RKO (cell line): ENCODE measurements at regions not wholly inside any gene's neighbourhood (a gene's known extent, or its start where the extent isn't known, plus 50 kb on each side); places are given as distances from the start of the nearest gene placed in this dataset.
"Not testable (repeated sequence)": the region's sequence is repeated elsewhere in the genome, so short reads cannot be mapped to it uniquely, and the experiment has no call there.

Experiments used
- DNase-seq: peaks from one replicate; pipeline ENCODE4 v3.0.0-alpha.2; 2016; ENCODE audit warnings: low spot score

DNA sequence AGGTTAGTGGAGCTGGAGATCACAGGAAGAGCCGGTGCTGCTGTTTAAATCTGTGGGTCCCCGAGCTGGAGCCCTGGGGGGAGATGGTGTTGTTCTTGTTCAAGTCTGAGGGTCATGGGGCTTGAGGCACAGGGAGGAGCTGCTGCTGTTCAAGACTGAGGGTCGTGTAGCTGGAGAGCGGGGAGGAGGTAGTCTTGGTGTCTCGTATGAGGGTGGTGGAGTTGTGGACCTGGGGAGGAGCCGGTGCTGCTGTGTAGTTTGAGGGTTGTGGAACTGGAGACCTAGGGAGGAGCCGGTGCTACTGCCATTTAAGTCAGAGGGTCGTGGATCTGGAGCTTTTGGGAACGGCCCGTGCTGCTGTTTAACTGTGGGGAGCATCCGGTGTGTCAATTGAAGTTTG, 112.2 kb upstream of the SULF2 start:
- DNase-seq, result no peak

DNA sequence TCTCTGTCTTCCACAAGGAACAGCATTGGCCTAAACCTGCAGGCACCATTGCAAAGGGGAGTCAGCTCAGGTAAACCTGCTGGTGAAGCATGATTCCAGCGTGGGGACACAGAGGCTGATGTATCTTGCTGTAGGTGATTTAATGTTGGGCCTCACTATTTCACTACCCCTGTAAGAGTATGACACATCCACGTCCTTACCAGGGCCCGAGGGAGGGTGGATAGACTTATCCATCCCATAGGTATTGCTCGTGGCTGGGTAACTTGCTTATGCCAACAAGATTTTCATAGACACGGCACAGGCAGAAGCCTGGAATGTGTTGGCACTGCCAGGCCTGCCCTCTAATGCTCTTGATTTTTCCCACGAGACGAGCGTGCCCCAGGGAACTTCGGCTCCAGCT, 107.4 kb upstream of the SULF2 start:
- DNase-seq, result not testable (repeated sequence)

DNA sequence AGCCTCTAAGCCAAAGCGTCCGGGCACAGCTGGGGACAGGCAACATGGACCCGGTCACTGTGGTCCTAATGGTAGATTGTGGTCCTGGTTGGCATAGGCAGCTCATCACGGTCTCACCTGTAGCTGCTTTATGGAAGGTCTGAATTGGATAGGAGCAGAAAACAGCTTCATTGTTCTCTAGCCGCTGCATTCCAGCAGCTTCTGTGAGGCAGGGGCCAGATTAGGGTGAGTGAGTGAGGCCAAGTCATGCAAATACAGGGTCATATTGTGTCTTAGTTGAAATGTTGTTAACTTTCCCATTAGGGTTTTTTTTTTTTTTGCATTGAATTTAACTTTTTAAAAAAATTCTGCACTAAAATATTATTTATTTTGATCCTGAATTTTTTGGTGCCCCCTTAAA, 105.4 kb upstream of the SULF2 start:
- DNase-seq, result not testable (repeated sequence)

DNA sequence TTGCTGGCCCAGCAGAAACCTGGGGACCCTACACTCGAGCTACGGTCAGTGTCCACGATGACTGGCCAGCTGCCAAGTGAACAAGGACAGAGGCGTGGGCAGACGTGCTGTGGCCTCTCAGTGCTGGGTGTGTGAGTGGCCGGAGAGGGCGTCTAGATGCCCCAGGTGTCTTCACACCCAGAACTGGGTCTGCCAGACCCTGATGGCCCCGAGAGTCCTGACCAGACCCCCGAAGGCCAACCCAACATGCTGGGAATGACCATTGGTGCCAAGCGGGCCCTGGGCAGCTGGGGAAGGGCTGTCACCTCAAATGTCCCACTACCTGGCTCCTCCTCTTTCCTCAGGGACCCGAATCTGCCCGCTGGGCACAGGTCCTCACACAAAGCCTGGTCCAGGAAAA, 104.5 kb upstream of the SULF2 start:
- DNase-seq, result not testable (repeated sequence)

DNA sequence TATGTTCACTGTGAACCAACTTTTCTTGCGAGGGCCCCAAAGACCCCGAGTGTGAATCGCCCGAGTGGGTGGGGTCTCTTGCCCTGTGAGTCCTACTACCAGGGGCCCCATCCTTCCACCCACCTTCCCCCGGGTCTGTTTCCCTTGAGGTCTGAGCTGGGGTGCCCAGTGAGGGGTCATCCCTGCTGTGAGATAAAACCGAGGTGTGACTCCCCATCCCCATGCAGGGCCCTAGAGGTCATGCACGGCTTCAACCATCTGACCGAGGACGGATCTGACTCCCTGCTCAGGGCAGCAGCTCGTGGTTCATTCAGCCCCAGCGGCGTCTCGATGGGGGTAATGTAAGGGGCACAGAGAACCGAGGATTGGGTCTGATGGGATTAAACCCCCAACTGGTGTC, 103.1 kb upstream of the SULF2 start:
- no peak for DNase-seq

DNA sequence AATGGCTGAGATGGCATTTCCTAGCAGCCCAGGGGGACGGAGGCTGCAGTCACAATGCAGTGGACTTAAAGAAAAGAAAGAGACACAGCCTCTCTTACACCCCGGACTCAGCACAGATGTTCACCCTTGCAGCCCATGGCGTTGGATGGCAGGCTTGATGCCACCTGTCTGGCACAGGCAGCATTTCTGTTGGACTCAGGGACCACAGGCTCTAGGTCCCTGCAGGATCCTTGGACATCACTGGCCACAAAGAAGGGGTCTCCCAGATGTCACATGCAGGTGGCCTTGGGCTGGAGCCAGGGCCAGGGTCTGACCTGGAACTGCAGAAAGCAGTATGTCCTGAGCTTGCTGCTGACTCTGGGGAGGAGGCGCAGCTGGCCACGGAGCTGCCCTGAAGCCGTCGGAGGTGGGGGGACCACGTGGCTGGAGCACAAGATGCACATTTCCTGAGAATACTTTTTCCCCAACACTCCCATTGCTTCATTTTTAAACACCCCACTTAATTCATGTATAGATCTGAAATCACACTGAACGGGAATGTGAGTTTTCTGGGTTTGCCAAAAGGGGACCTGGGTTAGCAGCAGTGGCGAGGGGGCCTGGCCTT, 102.3 kb upstream of the SULF2 start:
- DNase-seq, result no peak

DNA sequence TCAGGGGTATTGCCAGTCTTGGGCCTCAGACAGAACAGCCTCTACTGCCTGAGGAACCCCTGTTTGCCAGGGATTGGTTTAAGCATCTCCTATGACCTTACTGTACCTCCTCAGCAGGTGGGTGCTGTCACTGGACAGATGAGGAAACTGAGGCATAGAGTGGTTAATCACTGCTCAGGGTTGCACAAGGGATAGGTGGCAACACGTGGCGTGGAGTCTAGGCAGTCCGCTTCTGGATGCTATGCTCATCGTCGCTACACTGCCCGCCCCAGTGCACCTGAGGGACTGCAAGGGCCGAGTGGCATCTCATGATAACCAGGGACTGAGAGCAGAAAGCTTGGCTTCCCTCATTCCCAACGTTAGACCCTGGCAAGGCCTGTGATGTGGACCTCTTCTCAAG, 101.8 kb upstream of the SULF2 start:
- no peak for DNase-seq

DNA sequence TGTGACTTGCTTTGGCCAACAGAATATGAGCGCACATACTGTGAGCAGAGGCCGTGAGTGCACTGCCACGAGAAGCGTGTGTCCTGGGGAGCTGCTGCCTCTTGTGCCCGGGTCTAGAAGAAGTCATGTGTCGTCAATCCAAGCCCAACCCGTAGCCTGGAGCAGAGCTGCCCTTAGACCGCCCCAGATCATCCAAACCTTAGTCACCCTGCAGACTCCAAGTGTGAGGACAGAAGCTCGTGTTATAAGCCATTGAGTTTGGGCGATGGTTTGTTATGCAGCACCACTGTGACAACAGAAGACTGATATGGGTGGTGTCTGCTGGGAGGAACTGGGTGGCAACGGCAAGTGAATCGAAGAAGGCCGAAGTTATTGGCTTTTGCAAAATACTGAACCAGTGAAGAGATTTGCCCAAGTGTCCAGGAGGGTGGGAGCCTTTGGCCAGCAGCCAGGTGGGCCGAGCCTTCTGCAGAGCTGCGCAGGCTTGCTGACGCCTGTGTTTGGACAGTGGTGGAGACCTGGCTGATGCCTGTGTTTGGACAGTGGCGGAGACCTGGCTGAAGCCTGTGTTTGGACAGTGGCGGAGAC, 101.3 kb upstream of the SULF2 start:
- no peak for DNase-seq

DNA sequence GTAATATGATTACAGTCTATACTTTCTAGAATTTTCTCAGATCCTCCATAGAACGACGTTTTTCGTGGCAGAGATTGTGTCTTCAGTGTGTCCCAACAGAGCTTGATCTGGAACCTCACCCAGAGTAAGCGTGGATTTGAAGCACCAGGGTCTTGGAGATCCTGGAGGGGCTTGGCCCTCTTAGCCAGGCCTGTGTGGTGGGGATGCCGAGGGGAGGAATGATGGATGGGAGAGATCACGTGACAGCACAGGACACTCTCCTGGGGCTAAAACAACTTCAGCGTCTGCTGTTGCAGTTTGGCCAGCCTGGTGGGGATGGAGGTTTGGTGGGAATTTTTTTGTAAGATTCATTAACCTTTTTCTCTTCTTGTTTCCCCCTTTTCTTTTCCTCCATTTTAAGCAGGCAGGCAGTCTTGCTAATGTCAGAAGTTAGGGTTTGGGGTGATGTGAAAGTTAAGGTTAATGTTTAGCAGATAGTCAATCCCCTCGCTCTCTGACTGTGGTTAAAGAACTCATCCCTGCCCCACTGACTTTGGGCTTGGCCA, 100.7 kb upstream of the SULF2 start:
- DNase-seq, result no peak

DNA sequence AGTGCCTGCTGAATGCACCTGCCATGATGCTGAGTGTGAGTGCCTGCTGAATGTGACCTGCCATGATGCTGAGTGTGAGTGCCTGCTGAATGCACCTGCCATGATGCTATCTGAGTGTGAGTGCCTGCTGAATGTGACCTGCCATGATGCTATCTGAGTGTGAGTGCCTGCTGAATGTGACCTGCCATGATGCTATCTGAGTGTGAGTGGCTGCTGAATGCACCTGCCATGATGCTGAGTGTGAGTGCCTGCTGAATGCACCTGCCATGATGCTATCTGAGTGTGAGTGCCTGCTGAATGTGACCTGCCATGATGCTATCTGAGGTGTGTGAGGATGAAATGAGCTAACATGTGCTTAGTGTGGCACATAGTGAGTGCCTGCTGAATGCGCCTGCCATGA, 98.7 kb upstream of the SULF2 start:
- not testable (repeated sequence) for DNase-seq

DNA sequence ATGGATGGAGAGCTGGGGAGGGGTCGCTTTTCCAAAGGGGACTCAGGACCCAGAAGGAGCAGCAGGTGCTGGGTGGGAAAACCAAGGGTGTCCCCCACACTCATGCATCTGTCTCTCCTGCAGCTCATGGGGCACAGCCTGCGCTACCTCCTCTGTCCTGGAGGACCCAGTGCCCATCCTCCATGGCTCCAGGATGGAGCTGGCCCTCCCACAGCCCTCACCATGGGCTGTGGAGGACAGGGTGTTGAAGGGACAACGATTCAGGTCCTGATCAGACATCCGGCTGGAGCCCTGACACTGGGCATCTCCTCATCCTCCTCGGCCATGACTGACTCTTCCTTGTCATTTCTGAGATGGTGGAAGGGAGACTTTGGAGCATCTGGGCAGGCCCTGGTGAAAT, 97.9 kb upstream of the SULF2 start:
- DNase-seq, result no peak

DNA sequence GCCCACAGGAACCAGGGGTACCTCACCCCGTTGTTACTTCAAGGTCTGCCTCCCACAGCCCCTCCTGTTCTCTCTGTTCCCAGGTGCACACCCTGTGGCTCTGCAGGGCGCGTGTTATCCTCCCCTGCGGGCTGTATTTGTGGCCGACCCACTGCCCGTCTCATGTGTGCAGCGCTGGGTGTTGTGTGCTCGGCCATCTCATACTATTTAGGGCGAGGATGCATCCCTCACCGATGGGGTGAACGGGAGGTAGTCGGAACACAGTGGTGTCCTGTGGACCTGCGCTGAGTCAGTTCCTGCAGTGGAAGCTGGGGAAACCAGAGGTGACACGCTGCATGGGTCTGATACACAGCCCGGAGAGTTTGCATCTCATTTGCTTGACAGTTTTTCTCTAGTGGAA, 94.5 kb upstream of the SULF2 start:
- DNase-seq, result no peak

DNA sequence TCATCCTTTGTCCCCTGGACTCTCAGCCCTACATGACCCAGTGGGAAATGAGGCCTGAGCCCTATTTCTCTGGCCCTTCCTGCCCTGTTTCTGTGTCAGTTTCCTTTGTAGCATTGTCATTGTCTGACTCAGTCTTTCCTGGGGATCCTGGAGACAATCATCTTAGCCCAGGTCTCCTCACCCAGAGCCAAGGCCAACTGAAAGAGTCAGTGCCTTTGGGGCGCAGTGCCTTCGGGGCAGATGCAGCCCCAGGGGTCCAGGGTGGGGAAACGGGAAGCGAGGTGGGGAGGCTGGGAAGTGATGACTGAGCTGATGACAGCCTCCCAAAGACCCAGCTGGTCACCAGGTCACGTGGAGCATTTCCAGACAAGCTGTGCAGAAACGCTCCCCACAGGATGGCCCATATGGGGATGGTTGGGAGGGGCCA, 93.3 kb upstream of the SULF2 start:
- DNase-seq, result no peak

DNA sequence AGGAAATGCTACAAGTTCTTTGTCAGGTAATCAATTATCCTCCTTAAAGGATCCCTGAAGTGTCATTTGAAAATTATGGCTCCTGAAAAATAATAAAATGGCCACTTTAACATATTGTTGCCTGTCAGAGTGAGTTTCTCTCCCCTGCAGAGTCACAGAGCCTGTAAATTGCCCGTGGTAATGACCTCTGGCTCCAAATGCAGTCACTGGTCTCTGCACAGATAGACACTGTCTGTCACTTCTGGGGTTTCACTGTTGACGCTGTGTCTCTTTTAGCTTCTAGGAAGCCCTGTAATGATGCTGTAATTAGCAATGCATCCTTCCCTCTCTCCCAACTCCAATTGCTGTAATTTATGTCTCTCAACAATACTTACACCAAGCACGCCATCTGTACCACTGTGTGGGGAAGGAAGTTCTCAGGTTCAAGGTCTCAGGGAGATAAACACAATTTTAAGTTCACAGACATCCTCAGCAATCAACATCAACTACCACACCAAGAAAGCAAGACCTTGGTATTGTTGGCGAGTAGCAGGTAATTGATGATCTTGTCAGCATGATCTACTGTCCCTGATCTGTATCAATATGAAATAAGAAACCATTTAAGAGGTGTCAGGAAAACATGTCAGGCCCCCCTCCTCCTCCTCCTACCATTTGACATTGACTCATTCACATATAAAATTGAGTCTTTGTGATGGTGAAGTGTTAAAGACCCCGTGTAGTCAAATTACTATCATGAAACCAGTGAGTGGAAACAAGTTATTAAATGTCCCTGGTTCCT, 91.2 kb upstream of the SULF2 start:
- no peak for DNase-seq

DNA sequence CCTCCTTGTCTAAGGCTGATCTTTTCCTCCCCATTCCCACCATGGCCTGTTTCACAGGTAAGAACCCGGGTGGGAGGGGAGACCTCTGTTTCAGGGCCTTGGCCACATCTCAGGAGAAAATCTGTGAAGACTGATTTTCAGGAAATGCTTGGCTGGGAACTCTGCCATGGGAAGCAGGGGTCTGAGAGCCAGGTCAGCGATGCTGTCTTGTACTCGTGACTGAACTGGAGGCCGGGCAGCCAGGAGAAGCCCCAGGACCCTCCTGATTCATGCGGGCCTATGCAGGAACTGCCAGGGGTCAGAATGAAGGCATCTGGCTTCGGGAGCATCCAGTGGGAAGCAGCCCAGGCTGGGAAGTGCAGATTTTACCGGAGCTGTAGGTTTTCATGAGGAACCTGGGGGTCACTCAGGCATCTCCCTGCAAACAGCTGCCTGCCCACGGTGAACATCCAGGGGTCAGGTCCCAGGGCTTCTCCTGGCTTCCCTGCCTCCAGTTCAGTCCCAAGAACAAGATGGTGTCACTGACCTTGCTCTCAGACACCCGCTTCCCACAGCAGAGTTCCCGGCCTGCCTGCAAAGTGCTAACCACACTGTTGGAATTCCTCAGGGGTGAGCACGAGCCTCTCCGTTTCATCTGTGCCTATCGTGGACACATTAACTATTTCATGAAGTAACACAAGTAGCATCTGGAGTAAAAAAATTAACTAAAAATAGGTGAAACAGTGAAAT, 90.2 kb upstream of the SULF2 start:
- DNase-seq, result no peak

DNA sequence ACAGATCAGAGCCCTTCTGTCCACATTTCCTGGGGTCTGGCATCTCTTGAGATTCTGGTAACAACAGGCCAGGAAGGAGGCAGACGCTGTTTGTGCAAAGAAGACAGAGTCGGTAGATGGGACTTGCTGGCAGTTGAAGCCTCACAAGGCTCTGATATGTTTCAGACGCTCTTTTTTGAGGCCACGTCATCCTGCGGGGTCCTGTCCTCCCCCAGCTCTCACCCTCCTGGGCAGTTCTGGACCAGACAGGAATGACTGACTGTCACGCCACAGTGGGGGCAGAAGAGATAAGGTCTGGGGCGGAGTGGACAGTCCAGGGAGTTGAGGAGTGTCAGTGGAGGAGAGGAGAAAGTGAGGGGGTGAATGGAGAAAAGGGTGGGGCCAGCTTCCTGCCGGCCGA, 87.1 kb upstream of the SULF2 start:
- no peak for DNase-seq

DNA sequence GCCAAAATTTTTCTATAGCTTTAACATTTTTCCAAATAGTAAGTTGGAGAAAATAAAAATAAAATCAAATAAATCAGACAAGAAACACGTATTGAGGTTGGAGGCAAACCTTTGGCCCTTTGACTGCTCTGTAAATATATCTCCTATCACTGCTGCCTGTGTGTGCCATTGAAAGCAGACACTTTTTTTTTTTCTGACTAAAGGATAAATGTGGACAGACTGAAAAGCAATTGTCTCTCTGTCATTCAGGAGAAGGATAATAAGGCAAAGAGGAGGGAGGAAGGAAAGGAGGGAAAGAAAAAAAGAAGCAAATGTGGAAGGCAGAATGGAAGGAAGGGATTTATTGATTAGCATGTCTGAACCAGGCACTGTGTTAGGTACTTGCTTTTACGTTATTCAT, 85.2 kb upstream of the SULF2 start:
- DNase-seq, result no peak

DNA sequence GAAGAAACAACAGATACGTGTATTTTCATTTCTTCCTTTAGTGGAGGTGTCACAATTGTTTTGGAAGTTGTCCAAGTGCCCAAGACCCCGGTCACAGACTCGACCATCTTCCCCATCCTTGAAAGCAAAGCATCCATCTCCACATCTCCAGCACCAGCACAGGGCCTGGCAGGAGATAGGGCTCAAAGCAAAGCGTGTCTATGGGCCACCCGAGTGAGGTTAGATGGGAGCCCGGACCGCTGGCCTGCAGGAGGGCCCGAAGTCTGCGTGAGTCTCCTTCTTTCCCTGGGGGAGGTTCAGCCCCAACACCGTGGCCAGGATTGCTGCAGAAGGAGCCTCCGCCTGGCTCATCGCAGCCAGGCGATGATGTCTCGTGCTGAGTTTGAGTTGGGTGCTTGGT, 83.5 kb upstream of the SULF2 start:
- no peak for DNase-seq

DNA sequence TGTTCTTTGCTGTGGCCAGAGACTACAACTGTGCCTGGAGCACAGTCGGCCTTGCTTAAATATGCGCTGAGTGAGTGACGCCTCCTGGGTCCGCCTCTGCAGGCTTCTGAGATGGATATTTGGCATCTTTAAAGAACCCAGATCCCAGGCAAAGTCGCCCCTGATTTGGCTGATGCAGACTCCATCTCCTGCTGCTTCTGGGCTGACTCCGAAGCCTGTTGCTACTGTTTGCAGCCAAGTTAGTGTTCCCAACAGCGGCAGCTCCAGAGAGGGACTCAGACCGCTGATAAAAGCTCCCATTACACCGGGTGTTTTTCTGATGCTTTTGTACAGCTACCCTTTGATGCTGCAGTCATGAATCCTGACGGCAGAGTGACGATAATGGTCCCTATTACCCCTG, 83.0 kb upstream of the SULF2 start:
- no peak for DNase-seq

DNA sequence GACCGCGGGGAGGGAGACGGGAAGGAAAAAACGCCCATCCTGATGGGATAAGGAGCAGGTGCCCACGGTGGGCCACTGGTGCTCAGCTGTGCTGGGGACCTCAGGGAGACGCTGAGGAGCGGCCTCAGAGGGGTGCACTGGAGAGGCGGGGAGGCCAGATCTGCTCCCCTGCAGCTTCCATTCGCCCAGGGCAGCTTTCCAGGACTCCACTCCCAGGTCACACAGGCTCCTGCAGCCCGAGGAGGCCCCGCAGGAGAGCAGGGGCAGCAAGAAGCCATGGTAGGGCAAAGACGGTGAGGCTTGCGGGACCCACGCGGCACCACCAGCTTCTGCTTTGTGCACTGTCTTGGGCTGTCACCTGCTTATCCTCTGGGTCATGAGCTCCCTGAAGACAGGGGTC, 82.5 kb upstream of the SULF2 start:
- DNase-seq, result no peak

DNA sequence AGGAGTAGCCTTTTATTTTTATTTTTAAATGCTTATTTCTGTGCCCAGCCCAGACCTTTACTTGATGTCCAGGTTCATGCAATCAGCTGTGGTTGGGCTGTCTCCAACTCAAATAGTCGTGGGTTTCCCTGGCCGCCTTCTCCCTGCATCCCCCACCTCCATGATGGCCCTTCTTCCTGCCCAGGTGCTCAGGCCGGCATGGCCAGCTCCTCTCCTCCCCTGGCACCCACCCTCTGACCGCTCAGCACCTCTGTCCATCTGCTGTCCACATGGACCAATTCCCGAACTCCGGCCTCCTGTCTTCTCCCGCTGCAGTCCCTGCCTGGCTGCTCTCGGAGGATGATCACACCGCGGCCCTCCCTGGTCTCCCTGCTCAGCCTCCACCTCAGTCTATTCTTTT, 81.2 kb upstream of the SULF2 start:
- no peak for DNase-seq

DNA sequence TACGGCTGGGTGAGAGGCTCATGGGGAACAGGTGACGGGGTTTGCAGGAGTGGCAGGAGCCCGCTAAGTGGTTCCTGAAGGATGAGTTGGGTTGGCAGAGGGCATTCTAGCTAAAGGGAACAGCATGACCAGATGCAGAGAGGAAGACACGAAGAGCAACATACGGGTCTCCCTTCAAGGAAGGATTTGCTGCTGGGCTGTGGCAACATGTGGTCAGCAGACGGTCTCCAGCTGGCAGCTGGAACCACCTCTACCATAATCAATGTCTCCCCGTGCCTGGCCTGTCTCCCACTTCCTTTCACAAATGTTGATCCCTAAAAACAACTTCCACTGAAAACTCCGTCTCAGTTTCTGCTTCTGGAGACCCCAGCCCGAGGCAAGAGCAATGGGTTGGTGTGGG, 80.6 kb upstream of the SULF2 start:
- DNase-seq, result no peak

DNA sequence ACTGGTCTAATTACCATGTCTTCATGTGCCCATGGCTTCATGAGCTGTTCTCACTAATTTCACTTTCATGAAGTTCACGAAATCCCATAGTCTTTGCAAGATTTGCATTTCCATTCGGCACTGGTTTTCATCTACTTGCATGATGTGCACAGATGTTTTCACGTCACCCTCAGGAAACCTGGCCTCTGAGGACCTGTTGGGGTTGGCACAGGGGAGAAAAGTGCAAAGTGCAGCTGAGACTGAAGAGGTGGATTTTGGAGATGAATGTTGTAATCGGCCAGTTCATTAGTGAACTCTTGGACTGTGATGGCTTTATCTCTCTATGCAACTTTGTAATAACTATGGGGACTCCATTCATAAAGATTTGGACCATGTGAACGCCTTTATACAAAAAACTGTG, 80.2 kb upstream of the SULF2 start:
- DNase-seq, result no peak
